ENCODE measurements at regions not wholly inside any gene's neighbourhood (a gene's known extent, or its start where the extent isn't known, plus 50 kb on each side); places are given as distances from the start of the nearest gene placed in this dataset.

- TF ChIP-seq CTCF (IDR thresholded peaks at IDR 0.05) (no peak), POLR2A (IDR thresholded peaks at IDR 0.05) (no peak)
Observed at GRCh38 chr17:33375783-33376182, 82.7 kb upstream of the ASIC2 start.

Measured in esophagus squamous epithelium (tissue), 4 donors.